HG03280 (cell line): ENCODE measurements at regions not wholly inside any gene's neighbourhood (a gene's known extent, or its start where the extent isn't known, plus 50 kb on each side); places are given as distances from the start of the nearest gene placed in this dataset.
"Not testable (repeated sequence)": the region's sequence is repeated elsewhere in the genome, so short reads cannot be mapped to it uniquely, and the experiment has no call there.

ENCODE experiments used
- ATAC-seq: cut with Tn5 transposase; IDR thresholded peaks from one replicate; pipeline ENCODE4 v1.9.1; 2021; ENCODE audit warnings: mild to moderate bottlenecking, moderate library complexity; ENCODE audit not compliant: unreplicated experiment

- no peak for ATAC-seq
Measured at GRCh38 chr1:234827656-234828055, 217.7 kb upstream of the IRF2BP2 start.

GRCh38 chr1:234827181-234827580, 217.2 kb upstream of the IRF2BP2 start:
- no peak for ATAC-seq

DNA sequence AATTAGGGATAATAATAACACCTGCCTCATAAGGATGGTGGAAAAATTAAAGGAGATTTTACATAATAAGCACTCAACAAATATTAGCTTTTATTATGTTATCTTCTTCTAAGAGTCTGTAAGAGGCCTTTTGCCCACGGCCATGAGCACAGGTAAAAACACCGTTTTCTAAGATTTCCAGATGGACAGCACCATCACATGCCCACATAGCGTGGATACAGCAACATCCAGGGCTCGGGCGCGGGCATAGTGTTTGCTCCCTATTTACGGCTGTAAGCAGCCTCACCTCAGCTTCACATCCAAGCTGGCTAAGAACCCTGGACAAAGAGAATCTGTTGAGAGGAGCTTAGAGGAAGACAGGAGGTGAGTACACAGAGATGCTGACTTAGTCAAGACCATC, 216.4 kb upstream of the IRF2BP2 start:
- ATAC-seq, result no peak

- ATAC-seq, result no peak
Measured at GRCh38 chr1:234825498-234826165, 215.7 kb upstream of the IRF2BP2 start.

DNA sequence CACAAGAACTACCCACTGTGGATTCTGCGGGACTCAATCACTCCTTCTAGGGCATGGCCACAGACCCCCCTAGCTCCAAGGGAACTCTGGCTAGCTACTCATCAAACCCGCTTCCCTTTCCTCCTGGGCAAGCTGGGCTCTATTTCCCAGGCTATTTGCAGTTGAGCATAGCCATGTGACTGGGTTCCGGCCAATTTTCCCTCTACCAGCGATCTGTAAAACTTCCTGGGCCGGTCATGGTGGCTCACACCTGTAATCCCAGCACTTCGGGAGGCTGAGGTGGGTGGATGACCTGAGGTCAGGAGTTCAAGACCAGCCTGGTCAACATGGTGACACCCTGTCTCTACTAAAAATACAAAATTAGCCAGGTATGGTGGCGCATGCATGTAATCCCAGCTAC, 214.9 kb upstream of the IRF2BP2 start:
- not testable (repeated sequence) for ATAC-seq

- ATAC-seq, result no peak
Measured at GRCh38 chr1:234823191-234824176, 213.5 kb upstream of the IRF2BP2 start.

DNA sequence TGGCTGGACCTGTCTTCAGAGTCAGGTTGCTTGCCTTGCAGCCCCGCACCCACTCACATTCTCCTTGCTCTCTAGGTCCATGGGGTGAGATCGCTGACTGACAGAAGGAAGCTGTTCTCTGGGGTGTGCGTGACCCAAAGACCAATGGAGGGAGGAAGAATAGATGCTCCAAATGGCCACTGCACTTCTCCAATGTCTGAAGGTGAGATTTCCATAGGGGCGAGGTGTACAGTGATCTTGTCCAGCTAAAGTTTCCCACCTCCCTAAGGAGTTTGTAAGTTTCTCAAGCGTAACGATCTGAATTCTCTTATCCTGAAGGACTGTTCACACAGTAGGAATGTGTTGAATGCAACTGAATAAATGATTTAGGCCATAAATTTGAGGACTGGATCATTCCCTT, 211.9 kb upstream of the IRF2BP2 start:
- ATAC-seq, result no peak

GRCh38 chr1:234820597-234820996, 210.6 kb upstream of the IRF2BP2 start:
- no peak for ATAC-seq

DNA sequence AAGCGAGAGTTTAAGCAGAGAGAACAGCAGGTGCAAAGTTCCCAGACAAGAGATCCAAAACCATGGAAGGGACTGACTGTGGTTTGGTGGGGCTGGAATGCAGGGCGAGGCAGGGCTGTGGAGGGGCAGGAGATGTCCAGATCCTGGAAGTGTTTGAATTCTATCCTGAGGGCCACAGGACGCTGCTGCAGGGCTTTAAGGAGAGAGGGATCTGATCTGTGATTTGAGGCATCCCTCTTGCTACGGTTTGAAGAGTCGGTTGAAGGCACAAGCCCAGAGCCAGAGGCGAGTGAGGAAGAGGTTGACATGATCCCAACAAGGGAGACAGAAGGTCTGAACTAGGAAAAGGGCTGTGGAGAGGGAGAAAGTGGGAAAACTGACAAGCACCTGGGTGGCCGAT, 209.9 kb upstream of the IRF2BP2 start:
- not testable (repeated sequence) for ATAC-seq

- not testable (repeated sequence) for ATAC-seq
Measured at GRCh38 chr1:234818040-234818387, 208.0 kb upstream of the IRF2BP2 start.

GRCh38 chr1:234817313-234818039, 207.5 kb upstream of the IRF2BP2 start:
- ATAC-seq, result not testable (repeated sequence)

GRCh38 chr1:234816864-234817263, 206.9 kb upstream of the IRF2BP2 start:
- not testable (repeated sequence) for ATAC-seq

GRCh38 chr1:234816186-234816851, 206.3 kb upstream of the IRF2BP2 start:
- ATAC-seq, result not testable (repeated sequence)

GRCh38 chr1:234815295-234815815, 205.4 kb upstream of the IRF2BP2 start:
- ATAC-seq, result not testable (repeated sequence)

DNA sequence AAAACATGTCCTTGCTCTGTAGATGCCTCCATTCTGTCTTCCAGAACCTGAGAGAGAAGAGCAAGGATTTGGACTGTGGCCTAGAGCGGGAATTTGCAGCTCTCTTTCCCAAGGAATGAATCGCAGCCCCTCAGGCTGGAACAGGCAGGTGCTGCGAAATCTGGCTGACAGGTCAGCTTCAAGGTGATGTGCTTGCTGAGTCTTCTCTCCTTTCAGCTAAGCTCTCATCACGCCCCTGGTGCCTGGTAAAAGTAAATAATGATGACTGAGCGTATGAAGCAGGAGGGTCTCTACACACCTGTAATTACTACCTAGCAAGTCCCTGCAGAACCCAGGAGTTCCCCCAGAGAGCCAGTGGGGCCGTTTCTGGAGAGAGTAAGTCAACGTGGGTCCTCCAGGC, 204.3 kb upstream of the IRF2BP2 start:
- not testable (repeated sequence) for ATAC-seq

- ATAC-seq, result not testable (repeated sequence)
Measured at GRCh38 chr1:234811824-234812223, 201.8 kb upstream of the IRF2BP2 start.

DNA sequence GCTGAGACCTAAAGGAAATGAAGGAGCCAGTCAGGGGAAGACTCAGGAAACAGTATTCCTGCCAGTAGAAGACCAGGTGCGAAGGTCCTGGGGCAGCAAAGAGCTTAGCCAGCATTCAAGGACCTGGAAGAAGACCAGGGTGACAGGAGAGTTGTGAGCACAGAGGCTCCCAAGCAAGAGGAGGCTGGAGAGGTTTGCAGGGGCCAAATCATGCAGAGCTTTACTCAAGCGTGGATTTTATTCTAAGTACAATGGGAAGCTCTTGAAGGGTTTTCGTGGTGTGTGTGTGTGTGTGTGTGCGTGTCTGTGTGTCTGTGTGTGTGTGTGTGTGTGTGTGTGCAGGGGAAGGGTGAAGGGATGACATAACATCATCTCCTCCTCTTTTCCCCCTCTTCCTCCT, 200.7 kb upstream of the IRF2BP2 start:
- not testable (repeated sequence) for ATAC-seq

DNA sequence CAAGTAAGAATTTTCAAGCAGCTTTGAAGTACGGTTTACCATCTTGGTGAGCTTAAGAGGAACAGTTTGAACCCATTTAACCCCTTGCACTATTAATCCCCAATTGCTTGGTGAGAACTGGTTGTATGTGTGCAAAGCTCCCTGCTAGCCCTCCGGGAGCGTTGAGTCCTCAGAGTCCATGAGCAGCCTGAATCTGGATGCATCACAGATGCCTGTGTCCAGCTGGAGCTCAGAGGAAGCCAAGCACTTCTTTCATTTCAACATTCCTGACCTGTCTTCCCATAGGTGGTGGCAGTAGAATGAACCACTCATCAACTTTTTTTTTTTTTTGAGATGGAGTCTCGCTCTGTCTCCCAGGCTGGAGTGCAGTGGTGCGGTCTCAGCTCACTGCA, 199.9 kb upstream of the IRF2BP2 start:
- ATAC-seq, result not testable (repeated sequence)

GRCh38 chr1:234808943-234809853, 199.2 kb upstream of the IRF2BP2 start:
- ATAC-seq, result not testable (repeated sequence)
